ENCODE measurements at regions not wholly inside any gene's neighbourhood (a gene's known extent, or its start where the extent isn't known, plus 50 kb on each side); places are given as distances from the start of the nearest gene placed in this dataset.

GRCh38 chr5:89504051-89504450 lies 621.1 kb upstream of the MEF2C start:
- TF ChIP-seq CTCF (IDR thresholded peaks at IDR 0.05; ENCODE audit: insufficient read depth, low read length, poor library complexity, severe bottlenecking) (no peak), EZH2phosphoT487 (conservative IDR thresholded peaks at IDR 0.05; ENCODE audit: low read length) (no peak)

Measured in SU-DHL-6 (cell line).